Fibroblast of skin of left biceps (primary cell): ENCODE measurements at regions not wholly inside any gene's neighbourhood (a gene's known extent, or its start where the extent isn't known, plus 50 kb on each side); places are given as distances from the start of the nearest gene placed in this dataset.

Experiments
- DNase-seq, 2 experiments: peaks; one replicate each; pipeline ENCODE4 v3.0.0-alpha.2; 2013; ENCODE audit warnings: low read depth in 2 of 2

- DNase-seq: no peak
Observed at GRCh38 chr6:43869792-43870659, 100.0 kb downstream of the VEGFA start.

- no peak for DNase-seq
Observed at GRCh38 chr6:43869079-43869710, 99.2 kb downstream of the VEGFA start.

- no peak for DNase-seq
Observed at GRCh38 chr6:43868467-43868866, 98.5 kb downstream of the VEGFA start.

- no peak for DNase-seq
Observed at GRCh38 chr6:43867996-43868395, 98.0 kb downstream of the VEGFA start.

GRCh38 chr6:43867246-43867645, 97.2 kb downstream of the VEGFA start:
- no peak for DNase-seq

DNA sequence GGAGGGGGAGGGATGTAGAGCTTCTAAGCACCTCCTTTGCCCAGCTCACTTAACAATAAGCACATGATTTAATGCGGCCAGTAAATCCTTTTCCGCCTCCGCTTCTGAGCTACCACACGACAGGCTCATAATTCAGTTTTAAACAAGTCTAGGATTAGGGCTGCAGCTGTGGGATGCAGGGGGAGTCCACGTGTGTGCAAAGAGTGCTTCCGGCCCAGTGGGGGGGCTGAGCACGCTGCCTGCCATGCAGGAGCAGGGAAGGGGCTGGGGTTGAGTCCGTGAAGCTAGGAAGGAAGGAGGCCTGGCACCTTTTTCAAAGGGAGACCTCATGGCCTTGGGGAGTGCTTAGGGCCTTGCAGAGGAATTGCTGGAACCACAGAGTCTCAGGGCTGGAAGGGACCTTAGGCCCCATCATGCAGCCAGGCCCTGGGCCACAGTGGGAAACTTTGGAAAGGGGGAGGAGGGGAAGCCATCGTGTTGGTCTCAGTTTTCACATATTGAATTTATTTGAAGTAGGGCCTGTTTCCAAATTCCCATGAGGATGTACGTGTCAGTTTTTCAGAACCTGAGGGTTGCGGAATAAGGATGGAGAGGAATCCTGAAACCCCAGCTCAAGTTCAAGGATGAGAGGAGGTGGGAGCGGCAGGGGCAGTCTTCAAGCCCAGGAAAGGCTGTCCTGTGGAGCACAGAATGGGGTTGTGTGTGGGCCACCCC, 96.1 kb downstream of the VEGFA start:
- DNase-seq: peak; percentile 53 to 66

DNA sequence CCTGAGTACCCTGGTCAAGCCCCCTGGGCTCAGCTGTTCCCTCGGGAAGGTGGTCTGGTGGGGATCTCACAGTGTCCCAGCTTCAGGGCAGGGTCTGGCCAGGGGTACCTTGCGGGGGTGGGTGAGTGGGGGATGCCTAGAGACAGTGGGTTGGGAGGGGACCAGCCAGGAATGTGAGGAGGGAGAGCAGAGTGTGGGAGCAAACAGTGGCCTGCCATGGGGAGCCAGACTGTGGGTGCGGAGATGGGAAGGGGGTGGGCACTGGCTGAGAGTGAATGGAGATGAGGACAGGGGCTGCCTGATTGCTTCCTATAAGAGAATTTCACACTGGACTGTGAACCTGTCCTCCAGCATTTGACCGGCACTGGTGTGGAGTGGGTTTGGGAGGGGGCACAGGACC, 95.1 kb downstream of the VEGFA start:
- DNase-seq: no peak

DNA sequence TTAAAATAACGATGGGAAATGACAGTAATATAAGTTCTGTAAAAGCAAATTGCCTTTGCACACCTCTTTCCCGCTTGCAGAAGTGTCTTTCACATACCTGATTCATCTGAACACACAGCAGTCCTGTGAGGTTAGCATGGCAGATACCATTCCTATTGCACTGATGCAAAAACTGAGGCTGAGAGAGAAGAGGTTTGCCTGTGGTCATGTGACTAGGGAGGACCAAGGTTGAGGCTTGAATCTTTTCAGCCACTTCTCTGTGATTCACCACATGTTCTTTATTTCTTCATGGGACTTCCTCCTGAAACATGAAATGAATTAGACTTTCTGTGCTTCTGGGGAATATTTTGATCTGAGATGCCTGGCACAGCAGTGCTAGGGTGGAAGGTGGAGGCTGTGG, 92.9 kb downstream of the VEGFA start:
- DNase-seq: no peak

GRCh38 chr6:43861212-43861894, 91.3 kb downstream of the VEGFA start:
- DNase-seq: no peak

DNA sequence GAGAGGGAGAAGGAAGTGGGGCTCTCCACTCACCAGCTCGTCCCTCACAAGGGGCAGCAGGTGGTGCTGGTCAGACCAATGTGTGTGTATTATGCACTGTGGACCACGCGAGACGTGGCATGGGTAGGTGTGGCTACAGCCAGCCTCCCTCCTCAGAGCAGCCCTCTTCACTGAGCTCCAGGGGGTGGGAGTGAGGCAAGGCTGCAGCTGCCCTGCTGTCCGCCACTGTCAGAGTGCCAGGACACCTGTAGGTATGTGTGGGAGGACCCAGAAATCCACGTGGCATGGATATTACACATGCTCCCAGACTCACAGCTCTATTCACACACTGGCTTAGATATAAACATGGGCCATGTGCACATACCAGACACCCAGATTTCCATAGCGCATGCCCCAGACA, 90.3 kb downstream of the VEGFA start:
- no peak for DNase-seq

DNA sequence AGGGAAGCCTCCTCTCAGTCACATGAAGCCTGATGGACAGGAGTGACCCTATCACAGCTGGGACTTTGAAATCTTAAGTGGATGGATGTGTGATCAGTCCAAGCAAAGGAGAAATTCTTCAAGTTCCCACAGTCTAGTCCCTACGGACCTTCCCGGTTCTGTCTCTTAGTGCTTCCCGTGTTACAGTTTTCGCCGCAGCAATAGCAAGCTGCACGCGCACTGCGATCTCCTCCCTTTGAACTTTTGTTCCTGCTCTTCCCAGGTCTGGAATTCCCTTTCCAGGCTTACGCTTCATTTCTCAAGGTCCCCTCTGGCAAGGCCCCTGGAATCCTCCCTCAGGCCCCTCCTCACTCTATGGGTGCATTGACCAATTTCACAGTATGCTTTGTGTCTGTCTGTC, 89.2 kb downstream of the VEGFA start:
- no peak for DNase-seq

DNA sequence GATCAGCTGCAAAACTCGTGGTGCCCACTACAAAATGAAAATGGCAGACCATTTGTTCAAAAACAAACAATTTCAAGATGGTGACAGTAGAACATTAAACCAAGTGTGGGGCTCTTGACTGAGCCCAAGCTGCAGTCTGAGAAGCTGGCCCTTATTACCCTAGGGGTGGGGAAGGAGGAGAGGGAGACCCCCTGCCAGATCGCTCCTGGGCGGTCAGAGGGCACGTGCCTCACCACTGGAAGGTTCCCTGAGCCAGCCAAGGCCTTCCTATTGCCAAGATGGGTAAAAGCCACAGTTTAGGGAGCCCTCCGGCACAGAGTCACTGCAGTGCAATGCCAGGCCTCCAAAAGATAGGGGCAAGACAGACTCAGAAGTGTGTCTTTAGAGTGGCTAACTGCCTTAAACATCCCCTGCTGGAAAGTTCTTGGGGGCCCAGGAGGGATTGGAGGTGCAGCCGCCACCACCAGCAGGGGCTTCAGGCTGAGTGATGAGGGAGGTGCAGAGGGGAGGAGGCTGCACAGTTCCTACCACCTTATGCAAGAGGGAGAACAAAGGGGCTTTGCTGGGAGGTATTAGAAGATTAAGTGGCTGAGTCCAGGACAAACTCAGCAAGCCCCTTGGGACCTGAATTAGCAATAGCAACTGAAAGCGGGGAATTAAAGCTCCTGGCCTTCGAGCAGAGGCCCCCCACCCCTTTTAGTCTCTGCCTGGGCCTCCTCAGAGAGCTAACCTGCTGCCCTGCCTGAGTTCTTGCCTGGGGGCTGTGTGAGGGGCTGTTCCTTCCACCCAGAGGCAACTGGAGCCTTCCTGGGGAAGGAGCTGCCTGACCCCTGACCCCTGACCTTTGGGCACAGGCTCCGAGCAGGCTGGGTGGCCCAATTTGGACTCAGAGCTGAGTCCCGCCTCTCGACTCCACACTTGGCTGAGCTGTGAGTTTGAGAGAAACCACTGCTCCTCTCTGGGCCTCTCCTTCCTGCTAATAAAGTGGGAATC, 88.4 kb downstream of the VEGFA start:
- no peak for DNase-seq

DNA sequence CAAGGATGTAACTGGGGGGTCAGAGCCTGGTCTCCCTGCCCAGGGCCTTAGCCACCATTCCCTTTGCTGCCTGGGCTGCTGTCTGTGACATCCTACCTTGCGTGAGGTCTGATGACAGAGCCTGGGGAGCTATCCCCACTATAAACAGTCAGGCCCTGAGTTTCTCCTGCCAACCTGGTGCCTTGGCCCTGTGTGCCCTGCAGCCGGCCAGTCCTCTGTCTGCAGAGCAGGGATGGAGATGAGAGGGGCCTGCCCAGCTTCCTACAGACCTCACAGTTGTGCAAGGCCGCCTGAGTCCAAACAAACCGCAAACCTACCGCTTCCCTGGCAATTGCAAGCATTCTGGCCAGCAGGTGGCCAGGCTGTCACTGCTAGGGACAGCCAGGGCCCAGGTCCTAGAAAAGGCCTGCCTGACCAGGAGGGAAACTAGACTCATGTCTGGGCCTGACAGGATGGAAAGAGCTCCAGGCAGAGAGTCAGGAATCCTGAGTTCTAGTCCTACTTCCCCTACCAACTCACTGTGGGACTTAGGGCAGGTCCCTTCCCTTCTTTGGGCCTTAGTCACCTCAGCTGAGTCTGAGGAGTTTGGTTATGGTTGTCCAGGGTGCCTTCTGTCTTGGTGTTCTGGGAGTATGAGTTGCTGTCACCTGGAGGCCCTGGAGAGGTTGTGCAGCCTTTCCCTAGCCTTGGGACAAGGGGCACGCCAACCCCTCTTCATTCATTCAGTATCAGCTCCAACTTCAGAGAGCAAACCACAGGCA, 86.2 kb downstream of the VEGFA start:
- no peak for DNase-seq

DNA sequence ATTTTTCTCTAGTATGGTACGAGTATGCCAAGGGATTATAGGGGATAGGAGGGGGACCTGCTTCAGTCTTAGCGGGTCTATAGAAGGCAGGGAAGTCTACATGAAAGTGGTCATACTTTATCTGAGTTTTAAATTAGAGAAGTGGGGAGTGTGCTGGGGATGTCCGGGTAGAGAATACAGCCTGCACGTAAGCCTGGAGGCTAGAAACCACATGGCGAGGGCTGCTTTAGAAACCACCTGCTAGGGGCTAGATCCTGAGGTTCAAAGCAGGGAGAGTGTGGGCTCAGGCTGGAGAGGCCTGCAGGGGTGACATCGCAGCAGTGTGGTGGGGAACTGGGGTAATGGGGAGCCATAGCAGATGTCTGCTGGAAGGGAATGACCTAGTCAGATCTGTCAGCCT, 85.2 kb downstream of the VEGFA start:
- no peak for DNase-seq

DNA sequence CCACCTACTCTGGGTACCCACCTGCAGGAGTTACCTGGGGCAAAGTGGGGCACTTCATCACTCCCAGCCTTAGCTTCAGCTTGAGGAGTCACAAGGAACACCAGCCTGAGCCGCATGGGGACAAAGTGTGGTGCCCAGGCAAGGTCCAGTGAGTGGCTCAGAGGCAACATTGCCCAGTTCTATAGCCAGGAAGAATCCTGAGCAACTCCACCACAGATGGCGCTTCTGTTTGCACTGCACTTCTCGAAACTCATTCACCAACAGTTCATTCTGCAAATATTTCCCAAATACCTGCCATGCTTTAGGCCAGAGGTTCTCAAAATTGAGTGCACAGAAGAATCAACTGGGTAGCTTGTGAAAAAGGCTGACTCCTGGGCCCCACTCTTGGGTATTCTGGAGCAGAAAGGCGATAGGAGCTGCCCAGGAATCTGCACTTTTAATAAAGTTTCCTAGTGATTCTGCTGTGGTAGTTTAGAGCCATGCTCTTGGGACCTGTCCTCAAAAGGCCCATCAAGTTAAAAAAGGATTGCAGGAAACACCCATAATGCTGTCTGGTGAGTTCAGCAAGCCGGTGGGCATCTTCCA, 83.1 kb downstream of the VEGFA start:
- DNase-seq: no peak

GRCh38 chr6:43852350-43852864, 82.4 kb downstream of the VEGFA start:
- DNase-seq: no peak

- DNase-seq: peak; percentile 44 to 55
Observed at GRCh38 chr6:43851204-43851865, 81.3 kb downstream of the VEGFA start.

GRCh38 chr6:43850314-43851203, 80.5 kb downstream of the VEGFA start:
- no peak for DNase-seq
